ENCODE measurements at regions not wholly inside any gene's neighbourhood (a gene's known extent, or its start where the extent isn't known, plus 50 kb on each side); places are given as distances from the start of the nearest gene placed in this dataset.
"Not testable (repeated sequence)": the region's sequence is repeated elsewhere in the genome, so short reads cannot be mapped to it uniquely, and the experiment has no call there.

GRCh38 chr14:58740379-58740935 lies 102.7 kb downstream of the DACT1 start:
- Histone ChIP-seq H3K27me3 (no peaks in the 10 kb centered on the region), H3K9me3 (no peaks in the 10 kb centered on the region), H3K27ac (no peak overlapping the region), H3K36me3 (no peaks in the 10 kb centered on the region), H3K4me3 (ENCODE audit: low read depth in 1 of 2, low read length in 1 of 2) (no peak overlapping the region), H3K4me1 (ENCODE audit: control insufficient read depth in 1 of 2, insufficient read depth in 1 of 2, low read depth in 1 of 2, low read length in 1 of 2) (peaks cover 15 to 16% of the 10 kb centered on the region in 2 experiments)
- TF ChIP-seq CTCF (IDR thresholded peaks at IDR 0.05) = no peak

- Histone ChIP-seq H3K36me3 (no peaks in the 10 kb centered on the region), H3K27ac (no peak overlapping the region), H3K27me3 (no peaks in the 10 kb centered on the region), H3K4me3 (ENCODE audit: low read depth in 1 of 2, low read length in 1 of 2) (no peak overlapping the region), H3K9me3 (no peaks in the 10 kb centered on the region), H3K4me1 (ENCODE audit: control insufficient read depth in 1 of 2, insufficient read depth in 1 of 2, low read depth in 1 of 2, low read length in 1 of 2) (peaks cover 36 to 38% of the 10 kb centered on the region in 2 experiments)
- no peak for TF ChIP-seq CTCF (IDR thresholded peaks at IDR 0.05)
Measured at GRCh38 chr14:58744801-58745394, 107.1 kb downstream of the DACT1 start.

DNA sequence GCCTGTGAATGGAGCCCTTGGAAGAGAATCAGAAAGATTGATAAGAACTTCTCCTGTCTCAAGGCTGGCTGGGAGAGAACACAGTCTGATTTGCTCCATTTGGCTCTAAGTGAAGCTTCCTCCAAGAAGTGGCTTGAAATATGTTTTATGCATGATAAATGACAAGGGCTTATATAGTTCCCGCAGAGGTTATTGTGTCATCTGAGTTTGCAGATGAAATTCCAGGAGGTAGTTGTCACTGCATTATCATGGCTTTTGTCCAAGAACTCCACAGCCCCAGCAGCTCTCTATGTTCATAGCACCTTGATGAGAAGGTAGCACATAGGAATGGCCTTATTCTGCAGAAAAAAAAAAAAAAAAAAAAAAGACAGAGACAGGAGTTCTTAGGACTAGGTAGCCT lies 108.5 kb downstream of the DACT1 start:
- H3K9me3 ChIP-seq = no peaks in the 10 kb centered on the region
- peaks cover 37 to 38% of the 10 kb centered on the region in 2 experiments for H3K4me1 ChIP-seq (ENCODE audit: control insufficient read depth in 1 of 2, insufficient read depth in 1 of 2, low read depth in 1 of 2, low read length in 1 of 2)
- TF ChIP-seq CTCF (IDR thresholded peaks at IDR 0.05) = no peak
- H3K36me3 ChIP-seq = no peaks in the 10 kb centered on the region
- H3K27me3 ChIP-seq = no peaks in the 10 kb centered on the region
- no peak overlapping the region for H3K27ac ChIP-seq
- H3K4me3 ChIP-seq (ENCODE audit: low read depth in 1 of 2, low read length in 1 of 2) = no peak overlapping the region

DNA sequence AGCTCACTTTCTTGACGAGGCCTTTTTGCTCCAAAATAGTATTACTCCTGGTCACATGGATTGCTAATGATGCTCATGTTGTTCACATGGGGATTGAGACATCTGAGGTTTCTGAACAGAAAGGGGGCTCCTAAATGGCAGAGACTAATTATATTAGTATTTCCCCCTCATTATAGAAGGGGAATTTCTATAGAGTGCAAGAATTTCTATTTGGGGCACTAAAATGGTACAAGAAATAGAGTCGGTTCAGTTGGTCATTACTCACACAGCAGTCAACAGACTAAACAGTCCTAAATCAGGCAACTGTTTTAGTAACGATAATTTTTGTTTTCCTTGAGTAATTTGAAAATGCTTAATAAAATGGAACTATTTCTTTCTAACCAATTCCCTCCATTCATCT lies 108.9 kb downstream of the DACT1 start:
- no peak overlapping the region for H3K4me3 ChIP-seq (ENCODE audit: low read depth in 1 of 2, low read length in 1 of 2)
- H3K4me1 ChIP-seq (ENCODE audit: control insufficient read depth in 1 of 2, insufficient read depth in 1 of 2, low read depth in 1 of 2, low read length in 1 of 2) = peaks cover 37 to 38% of the 10 kb centered on the region in 2 experiments
- H3K27me3 ChIP-seq = no peaks in the 10 kb centered on the region
- no peaks in the 10 kb centered on the region for H3K36me3 ChIP-seq
- peak overlapping the region; percentile 71 for H3K27ac ChIP-seq
- TF ChIP-seq CTCF (IDR thresholded peaks at IDR 0.05) = no peak
- H3K9me3 ChIP-seq = no peaks in the 10 kb centered on the region

GRCh38 chr14:58747181-58747580 lies 109.4 kb downstream of the DACT1 start:
- H3K4me1 ChIP-seq (ENCODE audit: control insufficient read depth in 1 of 2, insufficient read depth in 1 of 2, low read depth in 1 of 2, low read length in 1 of 2) = peaks cover 37 to 38% of the 10 kb centered on the region in 2 experiments
- H3K9me3 ChIP-seq = no peaks in the 10 kb centered on the region
- peak overlapping the region; percentile 71 for H3K27ac ChIP-seq
- H3K27me3 ChIP-seq = no peaks in the 10 kb centered on the region
- H3K4me3 ChIP-seq (ENCODE audit: low read depth in 1 of 2, low read length in 1 of 2) = peak overlapping the region; percentile 12 to 20
- H3K36me3 ChIP-seq = no peaks in the 10 kb centered on the region
- no peak for TF ChIP-seq CTCF (IDR thresholded peaks at IDR 0.05)

DNA sequence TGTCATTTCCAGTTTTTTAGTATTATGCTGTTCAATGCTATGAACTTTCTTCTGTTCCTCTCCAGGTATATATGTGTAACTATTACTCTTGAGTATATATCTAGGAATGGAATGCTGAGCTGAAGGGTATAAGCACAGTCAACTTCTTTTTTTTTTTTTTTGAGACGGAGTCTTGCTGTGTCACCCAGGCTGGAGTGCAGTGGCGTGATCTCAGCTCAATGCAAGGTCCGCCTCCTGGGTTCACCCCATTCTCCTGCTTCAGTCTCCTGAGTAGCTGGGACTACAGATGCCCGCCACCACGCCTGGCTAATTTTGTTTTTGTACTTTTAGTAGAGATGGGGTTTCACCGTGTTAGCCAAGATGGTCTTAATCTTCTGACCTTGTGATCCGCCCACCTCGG lies 110.5 kb downstream of the DACT1 start:
- not testable (repeated sequence) for H3K4me3 ChIP-seq (ENCODE audit: low read depth in 1 of 2, low read length in 1 of 2); H3K9me3 ChIP-seq; H3K36me3 ChIP-seq; H3K27me3 ChIP-seq
- Histone ChIP-seq H3K27ac (peak overlapping the region; percentile 77), H3K4me1 (ENCODE audit: control insufficient read depth in 1 of 2, insufficient read depth in 1 of 2, low read depth in 1 of 2, low read length in 1 of 2) (peaks cover 41 to 46% of the 10 kb centered on the region in 2 experiments)
